HepG2 (cell line): ENCODE measurements at regions not wholly inside any gene's neighbourhood (a gene's known extent, or its start where the extent isn't known, plus 50 kb on each side); places are given as distances from the start of the nearest gene placed in this dataset.

ENCODE experiments used
- ATAC-seq: fragments of 200-7000 bp; cut with Tn5 transposase; 3 replicates; pipeline ENCODE4 v1.9.1; 2020; ENCODE audit warnings: mild to moderate bottlenecking, moderate library complexity
- BruUV-seq: library from RNA; stranded (reverse); fragments of 400-500 nt; replicated peaks from 2 replicates; lab custom pipeline; 2021; lab: Mats Ljungman, UMichigan
- CTCF ChIA-PET: fragments of 300-600 bp; formaldehyde crosslinking; extraction: SDS; loops from one replicate; lab custom pipeline; 2021; ENCODE audit warnings: low total read pairs, inconsistent platforms, low intra/inter-chr PET ratio; lab: Yijun Ruan, JAX
- POLR2A ChIA-PET: fragments of 350-600 bp; sonication (Branson Sonifier 250); formaldehyde crosslinking; loops from one replicate; lab custom pipeline; 2020; ENCODE audit warnings: antibody characterized with exemption, inconsistent platforms; lab: Yijun Ruan, JAX
- DNase-seq: peaks from one replicate; pipeline ENCODE4 v3.0.0-alpha.2; 2015; ENCODE audit warnings: low spot score
- FAIRE-seq: peaks from 3 replicates; lab custom pipeline; 2011; peaks lifted over from hg19 to GRCh38; lab: Jason Lieb, UNC
- H2AFZ ChIP-seq: one replicate; pipeline ENCODE4 v1.6.1; 2011; ENCODE audit warnings: low read length, inconsistent platforms
- H3K27ac ChIP-seq: fragments of 300-600 bp; 3 replicates; pipeline ENCODE4 v1.8.0; 2011; ENCODE audit warnings: mixed run types, mild to moderate bottlenecking, mixed read lengths, low read length, inconsistent platforms; ENCODE audit not compliant: insufficient read depth; ENCODE audit errors: extremely low read length
- H3K27me3 ChIP-seq, 2 experiments: fragments of 200-600 bp in 1 of 2; 2 replicates in 1 of 2; 3 replicates in 1 of 2; pipeline versions ENCODE4 v1.6.0 to v1.8.0; 2011; ENCODE audit warnings: low read length in 2 of 2, mild to moderate bottlenecking in 2 of 2, moderate library complexity in 2 of 2, inconsistent platforms in 1 of 2; ENCODE audit not compliant: insufficient read depth in 2 of 2, control insufficient read depth in 1 of 2
- H3K36me3 ChIP-seq, 2 experiments: fragments of 200-600 bp in 1 of 2; replicated peaks in 1 of 2; 2 replicates in 1 of 2; 3 replicates in 1 of 2; pipeline versions ENCODE4 v1.5.1 to v1.8.0; 2011; ENCODE audit warnings: low read length in 2 of 2, inconsistent platforms in 1 of 2; ENCODE audit not compliant: insufficient read depth in 2 of 2, control insufficient read depth in 1 of 2
- H3K4me1 ChIP-seq: 2 replicates; pipeline ENCODE4 v1.5.1; 2012; ENCODE audit warnings: low read length, inconsistent platforms; ENCODE audit not compliant: insufficient read depth
- H3K4me2 ChIP-seq: 2 replicates; pipeline ENCODE4 v1.6.0; 2011; ENCODE audit warnings: low read depth, low read length, inconsistent platforms
- H3K4me3 ChIP-seq, 3 experiments: fragments of 200-600 bp in 1 of 3; sonication (generic), shearing (Covaris generic) in 1 of 3; replicated peaks in 1 of 3; 2 replicates each; pipeline ENCODE4 v1.5.1; 2011 to 2016; ENCODE audit warnings: low read length in 3 of 3, inconsistent platforms in 2 of 3, low read depth in 2 of 3, mild to moderate bottlenecking in 2 of 3, control low read depth in 1 of 3, mixed read lengths in 1 of 3; ENCODE audit not compliant: insufficient read depth in 1 of 3
- H3K79me2 ChIP-seq: one replicate; pipeline ENCODE4 v1.6.1; 2011; ENCODE audit warnings: low read length, inconsistent platforms; ENCODE audit not compliant: insufficient read depth
- H3K9ac ChIP-seq: 2 replicates; pipeline ENCODE4 v1.6.0; 2011; ENCODE audit warnings: mild to moderate bottlenecking, low read depth, low read length, inconsistent platforms; ENCODE audit not compliant: insufficient read depth
- H3K9me3 ChIP-seq: 2 replicates; pipeline ENCODE4 v1.5.1; 2012; ENCODE audit warnings: mild to moderate bottlenecking, low read length
- H4K20me1 ChIP-seq: 2 replicates; pipeline ENCODE4 v1.6.0; 2011; ENCODE audit warnings: inconsistent platforms, mild to moderate bottlenecking, low read length, moderate library complexity; ENCODE audit not compliant: insufficient read depth
- BHLHE40 ChIP-seq: IDR thresholded peaks from 2 replicates; pipeline ENCODE4 v1.6.1; 2011; ENCODE audit warnings: low read length, improper control_type of control experiment
- ETV6 ChIP-seq: sonication (generic); formaldehyde crosslinking; conservative IDR thresholded peaks from 2 replicates; pipeline ENCODE4 v1.4.0; 2020; ENCODE audit warnings: missing genetic modification reagents
- FOXA1 ChIP-seq, 2 experiments: fragments of 450-650 bp in 1 of 2; sonication (generic) in 1 of 2; formaldehyde crosslinking in 1 of 2; IDR thresholded peaks; 2 replicates each; pipeline versions ENCODE4 v1.4.0 to v1.6.1; 2016 to 2020; ENCODE audit warnings: missing genetic modification reagents in 1 of 2
- HDAC2 ChIP-seq: sonication (generic); formaldehyde crosslinking; IDR thresholded peaks from 2 replicates; pipeline ENCODE4 v1.4.0; 2020; ENCODE audit warnings: missing genetic modification reagents
- HDAC6 ChIP-seq: fragments of 200-600 bp; sonication (generic); IDR thresholded peaks from 2 replicates; pipeline ENCODE4 v1.7.0; 2017; ENCODE audit warnings: mild to moderate bottlenecking, antibody characterized with exemption, low read length, low read depth
- HNF4A ChIP-seq: sonication (generic); formaldehyde crosslinking; IDR thresholded peaks from 2 replicates; pipeline ENCODE4 v1.4.0; 2020; ENCODE audit warnings: missing genetic modification reagents
- NFKB2 ChIP-seq: sonication (generic); formaldehyde crosslinking; IDR thresholded peaks from 2 replicates; pipeline ENCODE4 v1.4.0; 2020; ENCODE audit warnings: missing genetic modification reagents, borderline replicate concordance
- PRMT3 ChIP-seq: sonication (generic); formaldehyde crosslinking; IDR thresholded peaks from 2 replicates; pipeline ENCODE4 v1.8.1; 2022; ENCODE audit warnings: low read depth, mild to moderate bottlenecking, moderate library complexity, missing genetic modification reagents, borderline replicate concordance
- PTBP1 ChIP-seq: fragments of 200-400 bp; formaldehyde crosslinking; IDR thresholded peaks from 2 replicates; pipeline ENCODE4 v1.6.1; 2018; ENCODE audit warnings: low read length, low read depth; ENCODE audit not compliant: poor library complexity, severe bottlenecking
- RNF219 ChIP-seq: sonication (generic); formaldehyde crosslinking; IDR thresholded peaks from 2 replicates; pipeline ENCODE4 v1.5.0; 2020; ENCODE audit warnings: mild to moderate bottlenecking, missing genetic modification reagents
- SMAD9 ChIP-seq: sonication (generic); formaldehyde crosslinking; IDR thresholded peaks from 2 replicates; pipeline ENCODE4 v1.5.1; 2020; ENCODE audit warnings: mild to moderate bottlenecking, missing genetic modification reagents
- STAT5B ChIP-seq: sonication (generic); formaldehyde crosslinking; IDR thresholded peaks from 2 replicates; pipeline ENCODE4 v1.4.0; 2020; ENCODE audit warnings: missing genetic modification reagents
- TBX2 ChIP-seq: sonication (generic); formaldehyde crosslinking; IDR thresholded peaks from 2 replicates; pipeline ENCODE4 v1.5.0; 2020; ENCODE audit warnings: missing genetic modification reagents, mild to moderate bottlenecking, borderline replicate concordance
- ZC3H4 ChIP-seq: sonication (generic); formaldehyde crosslinking; IDR thresholded peaks from 2 replicates; pipeline ENCODE4 v1.4.0; 2020; ENCODE audit warnings: missing genetic modification reagents, borderline replicate concordance
- ZMYM2 ChIP-seq: sonication (generic); formaldehyde crosslinking; IDR thresholded peaks from 2 replicates; pipeline ENCODE4 v1.8.0; 2022; ENCODE audit warnings: mild to moderate bottlenecking, missing genetic modification reagents
- ZNF546 ChIP-seq: sonication (generic); formaldehyde crosslinking; conservative IDR thresholded peaks from 2 replicates; pipeline ENCODE4 v1.8.1; 2023; ENCODE audit warnings: mild to moderate bottlenecking, missing genetic modification reagents
- ZNF770 ChIP-seq: sonication (generic); formaldehyde crosslinking; IDR thresholded peaks from 2 replicates; pipeline ENCODE4 v1.5.0; 2020; ENCODE audit warnings: mild to moderate bottlenecking, missing genetic modification reagents
- WGBS: methylation state at CpG from one replicate; pipeline ENCODE4 v1.1.6; 2017; ENCODE audit warnings: low lambda C conversion rate; 5-methylcytosine and 5-hydroxymethylcytosine counted together
- in situ Hi-C: cut with HindIII; loops from 2 replicates; pipeline ENCODE4 v1.10.0; 2017; ENCODE audit warnings: low pct_unique_long_range_greater_than_20kb; ENCODE audit not compliant: extremely low pct_ligation_motif_present
- intact Hi-C: fragments of 100-400 bp; cut with micrococcal nuclease; formaldehyde crosslinking; loops from one replicate; pipeline ENCODE4 v1.10.0; 2022; ENCODE audit not compliant: unreplicated experiment

GRCh38 chr2:16717477-16717876 lies 51.8 kb upstream of the CYRIA start:
- Histone ChIP-seq H3K4me2 (no peak overlapping the region), H3K79me2 (no peaks in the 10 kb centered on the region), H3K9me3 (no peaks in the 10 kb centered on the region), H3K4me1 (no peaks in the 10 kb centered on the region), H3K4me3 (no peak overlapping the region), H3K27me3 (0 out of 5 replicates have a peak, but pooled peaks cover 0 to 2% of the 10 kb centered on the region in 2 experiments), H3K27ac (no peak overlapping the region), H2AFZ (no peak overlapping the region), H4K20me1 (no peaks in the 10 kb centered on the region), H3K9ac (no peak overlapping the region), H3K36me3 (no peaks in the 10 kb centered on the region)
- no peak for DNase-seq
- no TSS peak for BruUV-seq
- ATAC-seq: no peak
- 3% methylated on average over 3 of the region's 3 CpGs for WGBS
- in situ Hi-C loops (no loop called here), intact Hi-C loops (no loop called here)
- FAIRE-seq: no peak
- TF ChIP-seq NFKB2 (CRISPR knock-in tag) (no peak), STAT5B (CRISPR knock-in tag) (no peak), PTBP1 (no peak), ETV6 (no peak)
- ChIA-PET CTCF (no interaction called here), POLR2A (no interaction called here)

- Histone ChIP-seq H3K9me3 (no peaks in the 10 kb centered on the region), H4K20me1 (no peaks in the 10 kb centered on the region), H3K79me2 (no peaks in the 10 kb centered on the region), H3K4me1 (no peaks in the 10 kb centered on the region), H3K9ac (no peak overlapping the region), H3K36me3 (no peaks in the 10 kb centered on the region), H3K27me3 (0 out of 5 replicates have a peak, but pooled peaks cover 0 to 2% of the 10 kb centered on the region in 2 experiments), H3K4me2 (no peak overlapping the region), H3K4me3 (no peak overlapping the region), H2AFZ (no peak overlapping the region), H3K27ac (no peak overlapping the region)
- 20% methylated on average over 2 of the region's 4 CpGs for WGBS
- FAIRE-seq (no peak), DNase-seq (no peak), ATAC-seq (no peak)
- in situ Hi-C loops: no loop called here
- CTCF ChIA-PET: no interaction called here
- no TSS peak for BruUV-seq
- POLR2A ChIA-PET: no interaction called here
- intact Hi-C loops: no loop called here
- TF ChIP-seq PRMT3 (CRISPR knock-in tag) (no peak), HDAC2 (no peak), ZNF770 (CRISPR knock-in tag) (no peak), FOXA1 (IDR thresholded peaks at IDR 0.05) (no peak), FOXA1 (CRISPR knock-in tag; IDR thresholded peaks at IDR 0.05) (no peak), HDAC6 (no peak), SMAD9 (CRISPR knock-in tag) (no peak), RNF219 (CRISPR knock-in tag) (no peak), BHLHE40 (no peak), ZC3H4 (no peak), HNF4A (CRISPR knock-in tag) (no peak), TBX2 (no peak), ZMYM2 (CRISPR knock-in tag) (no peak), ZNF546 (CRISPR knock-in tag) (no peak)
Measured at GRCh38 chr2:16716944-16717343, 51.3 kb upstream of the CYRIA start.
